Kidney (tissue), 13 donors: ENCODE measurements at regions not wholly inside any gene's neighbourhood (a gene's known extent, or its start where the extent isn't known, plus 50 kb on each side); places are given as distances from the start of the nearest gene placed in this dataset.

Experiments
- DNase-seq, 5 donors: peaks; one replicate each; pipeline ENCODE4 v3.0.0-alpha.2; 2013 to 2020
- FAIRE-seq: peaks from 2 replicates; lab custom pipeline; 2012; peaks lifted over from hg19 to GRCh38; lab: Jason Lieb, UNC
- H3K27ac ChIP-seq, 2 donors: one replicate each; pipeline ENCODE4 v1.7.0; 2013; ENCODE audit warnings: low read depth in 2 of 2, low read length in 2 of 2, inconsistent platforms in 1 of 2
- H3K27me3 ChIP-seq: one replicate; pipeline ENCODE4 v1.7.1; 2013; ENCODE audit warnings: low read length, inconsistent platforms; ENCODE audit not compliant: control insufficient read depth, insufficient read depth
- H3K36me3 ChIP-seq, 3 donors: one replicate each; pipeline versions ENCODE4 v1.7.0 to v1.7.1; 2013; ENCODE audit warnings: low read length in 3 of 3, control low read depth in 1 of 3, inconsistent platforms in 1 of 3; ENCODE audit not compliant: insufficient read depth in 3 of 3, control insufficient read depth in 2 of 3
- H3K4me1 ChIP-seq, 3 donors: one replicate each; pipeline versions ENCODE4 v1.7.0 to v1.7.1; 2013; ENCODE audit warnings: low read length in 3 of 3, inconsistent platforms in 1 of 3, low read depth in 1 of 3; ENCODE audit not compliant: control insufficient read depth in 2 of 3, insufficient read depth in 2 of 3
- H3K4me3 ChIP-seq, 3 donors: one replicate each; pipeline versions ENCODE4 v1.7.0 to v1.8.1; 2013; ENCODE audit warnings: low read length in 3 of 3, control low read depth in 1 of 3, inconsistent platforms in 1 of 3
- H3K9ac ChIP-seq, 3 donors: one replicate each; pipeline versions ENCODE4 v1.7.0 to v1.7.1; 2013; ENCODE audit warnings: low read length in 3 of 3, control low read depth in 1 of 3, inconsistent platforms in 1 of 3
- H3K9me3 ChIP-seq, 3 donors: one replicate each; pipeline versions ENCODE4 v1.7.0 to v1.7.1; 2013; ENCODE audit warnings: low read length in 3 of 3, control low read depth in 1 of 3, inconsistent platforms in 1 of 3; ENCODE audit not compliant: control insufficient read depth in 2 of 3, insufficient read depth in 1 of 3
- CTCF ChIP-seq: IDR thresholded peaks from 3 replicates; pipeline ENCODE4 v1.5.1; 2012; ENCODE audit warnings: mild to moderate bottlenecking, moderate library complexity, borderline replicate concordance; ENCODE audit not compliant: insufficient read depth; ENCODE audit errors: extremely low read depth
- intact Hi-C: fragments of 100-400 bp; cut with DNase I; formaldehyde crosslinking; loops from one replicate; pipeline ENCODE4 v1.11.1; 2022
- donor health status: control.
- donor health status: control.
- donor health status: control.
- donor health status: control.
- donor health status: control.
- donor health status: DM: yes; HTN: yes; CAD: no.
- donor health status: Normal renal cell carcinoma (clear cell type).

- H3K4me3 ChIP-seq: no peak overlapping the region
- FAIRE-seq: no peak
Measured at GRCh38 chr6:139498715-139499114, 124.3 kb upstream of the CITED2 start.

GRCh38 chr6:139497345-139497961 lies 123.0 kb upstream of the CITED2 start:
- no peaks in the 10 kb centered on the region for H3K4me1 ChIP-seq
- intact Hi-C loops: no loop called here
- no peak overlapping the region for H3K9ac ChIP-seq
- TF ChIP-seq CTCF: no peak
- H3K4me3 ChIP-seq: no peak overlapping the region
- no peak overlapping the region for H3K27ac ChIP-seq
- no peak for DNase-seq
- H3K9me3 ChIP-seq: peaks cover 0 to 4% (median 0%) of the 10 kb centered on the region in 3 donors
- no peaks in the 10 kb centered on the region for H3K27me3 ChIP-seq
- no peak for FAIRE-seq
- no peaks in the 10 kb centered on the region for H3K36me3 ChIP-seq

More at GRCh38 chr6:139498715-139499114, 124.3 kb upstream of the CITED2 start:
- no peak overlapping the region for H3K27ac ChIP-seq
- H3K27me3 ChIP-seq: no peaks in the 10 kb centered on the region
- H3K4me1 ChIP-seq: no peaks in the 10 kb centered on the region
- no peaks in the 10 kb centered on the region for H3K36me3 ChIP-seq
- intact Hi-C loops: no loop called here
- no peak for TF ChIP-seq CTCF
- DNase-seq: no peak
- no peak overlapping the region for H3K9ac ChIP-seq
- H3K9me3 ChIP-seq: peaks cover 0 to 4% (median 0%) of the 10 kb centered on the region in 3 donors

GRCh38 chr6:139496654-139497344 lies 122.4 kb upstream of the CITED2 start:
- Histone ChIP-seq H3K27ac (no peak overlapping the region), H3K4me1 (no peaks in the 10 kb centered on the region), H3K36me3 (no peaks in the 10 kb centered on the region), H3K9ac (no peak overlapping the region), H3K27me3 (no peaks in the 10 kb centered on the region), H3K4me3 (no peak overlapping the region), H3K9me3 (peaks cover 0 to 4% (median 0%) of the 10 kb centered on the region in 3 donors)
- intact Hi-C loops: no loop called here
- DNase-seq: no peak
- no peak for TF ChIP-seq CTCF
- no peak for FAIRE-seq
